Brain pericyte (primary cell): ENCODE measurements at regions not wholly inside any gene's neighbourhood (a gene's known extent, or its start where the extent isn't known, plus 50 kb on each side); places are given as distances from the start of the nearest gene placed in this dataset.
"Not testable (repeated sequence)": the region's sequence is repeated elsewhere in the genome, so short reads cannot be mapped to it uniquely, and the experiment has no call there.

ENCODE experiments used
- DNase-seq: peaks from one replicate; pipeline ENCODE4 v3.0.0-alpha.2; 2012; ENCODE audit warnings: low read depth, low spot score

GRCh38 chr5:68657055-68657961 is 436.5 kb upstream of the SLC30A5 start:
- DNase-seq = no peak

- no peak for DNase-seq
Observed at GRCh38 chr5:68658810-68659372, 434.9 kb upstream of the SLC30A5 start.

DNA sequence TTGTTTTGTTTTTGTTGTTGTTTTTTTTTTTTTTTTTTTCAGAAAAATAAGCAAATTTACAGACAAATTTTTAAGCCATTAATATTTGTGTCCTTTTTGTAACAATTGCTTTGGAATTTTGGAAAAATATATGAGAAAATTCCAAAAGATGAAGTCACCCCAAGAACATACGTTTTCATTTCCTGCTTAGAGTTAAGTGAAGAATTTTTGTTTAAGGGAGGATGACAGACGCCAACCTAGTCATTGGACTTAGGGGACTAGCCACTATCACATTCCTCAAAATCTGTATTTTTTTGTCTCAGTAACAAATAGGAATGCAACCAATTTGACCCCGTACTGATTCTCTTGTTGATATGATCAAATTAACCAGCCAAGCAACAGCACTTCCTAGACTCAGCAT is 433.9 kb upstream of the SLC30A5 start:
- DNase-seq = no peak

DNA sequence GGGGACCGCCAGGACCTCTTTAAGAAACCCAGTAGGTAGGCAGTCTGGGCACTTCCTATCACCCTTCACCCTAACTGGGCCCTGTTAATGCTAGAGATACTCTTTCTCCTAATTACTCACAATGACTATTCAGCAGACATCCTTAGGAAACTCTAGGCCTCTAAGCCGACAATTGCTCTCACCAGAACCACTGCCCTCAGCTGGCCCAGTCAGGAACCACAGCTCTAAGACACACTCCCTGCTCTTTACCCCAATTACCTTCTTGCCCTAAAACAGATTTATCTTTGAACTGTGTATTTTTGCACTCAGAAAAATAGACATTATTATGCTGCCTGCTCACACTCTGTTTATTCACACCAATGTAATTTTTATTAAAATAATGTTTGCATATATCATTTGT is 432.6 kb upstream of the SLC30A5 start:
- DNase-seq = no peak

DNA sequence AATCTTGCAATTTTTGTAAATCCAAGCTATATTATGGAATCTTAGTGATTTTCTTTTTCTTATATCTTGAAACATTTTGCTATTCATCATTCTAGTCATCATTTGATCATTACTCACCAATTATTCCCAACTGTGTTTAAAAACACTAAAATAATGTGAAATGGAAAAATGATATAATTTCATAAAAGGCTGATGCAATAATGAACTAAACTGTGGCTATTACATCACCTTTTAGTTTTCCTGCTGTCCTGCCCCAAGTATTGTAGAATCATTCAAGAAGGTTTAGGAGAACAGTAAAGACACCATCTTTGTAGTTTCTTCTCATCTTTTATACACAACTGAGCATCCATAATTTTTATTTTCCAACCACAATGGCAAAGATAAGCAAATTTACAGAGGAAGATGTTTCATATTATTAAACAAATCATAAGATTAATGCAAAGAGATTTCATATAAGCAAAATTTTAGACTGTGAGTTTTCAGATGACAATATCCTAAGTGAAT is 431.0 kb upstream of the SLC30A5 start:
- DNase-seq = no peak

DNA sequence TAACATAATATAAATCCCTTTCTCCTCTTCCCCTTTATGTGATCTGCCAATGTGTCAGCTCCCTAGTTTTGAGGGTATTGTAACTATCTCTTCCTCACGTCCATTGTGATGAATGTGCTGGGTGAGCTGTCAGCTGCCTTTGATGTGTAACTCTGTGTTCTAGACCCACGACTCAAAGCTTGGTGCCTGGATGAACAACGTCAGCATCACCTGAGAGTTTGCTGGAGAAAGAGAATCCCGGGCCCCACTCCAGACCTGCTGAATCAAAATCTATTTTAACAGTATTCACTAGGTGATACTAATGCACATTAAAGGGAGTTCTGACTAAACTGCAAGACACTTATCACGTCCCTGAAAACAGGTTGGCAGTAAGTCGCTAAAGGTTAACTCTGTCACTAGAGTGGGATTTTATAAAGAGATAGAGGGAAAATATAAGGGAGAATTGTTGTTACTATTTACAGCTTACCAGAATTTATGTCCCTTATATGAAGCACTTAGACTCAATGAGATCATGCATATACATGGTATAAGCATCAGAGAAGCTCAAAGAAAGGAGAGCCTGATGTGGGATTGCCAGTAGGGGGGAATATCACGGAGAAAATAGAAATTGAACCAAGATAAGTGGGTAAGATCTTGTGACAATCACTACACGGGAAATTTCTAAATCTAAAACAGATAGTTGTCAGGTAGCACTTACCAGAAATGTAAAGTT is 423.8 kb upstream of the SLC30A5 start:
- no peak for DNase-seq

DNA sequence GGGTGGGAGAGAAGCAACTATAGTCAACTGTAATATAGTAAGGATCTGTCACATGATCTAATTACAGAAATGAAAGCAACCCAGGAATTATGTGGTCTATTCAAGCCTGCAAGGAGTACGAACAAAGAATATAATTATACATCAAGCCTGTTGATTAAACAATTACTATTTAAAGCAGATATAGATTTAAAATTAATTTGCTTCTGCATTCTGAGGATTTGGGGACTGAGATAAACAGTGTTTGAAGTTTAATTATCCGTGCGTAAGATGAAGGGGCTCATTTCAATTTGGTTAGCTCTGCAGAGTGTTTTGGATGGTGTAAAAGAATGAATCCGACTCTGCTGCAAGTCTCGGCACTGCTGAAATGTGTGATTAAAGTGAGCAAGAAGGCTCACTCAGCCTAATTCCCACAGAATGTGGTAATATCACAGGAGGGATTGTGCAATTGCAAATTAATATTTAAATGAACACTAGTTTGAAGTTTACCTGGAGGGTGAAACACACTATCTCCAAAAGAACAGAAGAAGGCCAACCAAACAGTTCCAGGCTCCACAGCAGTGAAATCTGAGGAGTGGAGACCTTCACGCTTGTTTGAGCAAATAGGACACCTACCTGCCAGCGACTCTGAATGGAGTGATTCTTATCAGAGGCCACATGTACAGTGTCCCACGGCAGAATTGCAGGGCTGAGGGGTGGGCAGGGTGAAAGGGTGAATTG is 420.6 kb upstream of the SLC30A5 start:
- DNase-seq = no peak

- no peak for DNase-seq
Observed at GRCh38 chr5:68673823-68674180, 420.0 kb upstream of the SLC30A5 start.

- DNase-seq = no peak
Observed at GRCh38 chr5:68679041-68679440, 414.8 kb upstream of the SLC30A5 start.

DNA sequence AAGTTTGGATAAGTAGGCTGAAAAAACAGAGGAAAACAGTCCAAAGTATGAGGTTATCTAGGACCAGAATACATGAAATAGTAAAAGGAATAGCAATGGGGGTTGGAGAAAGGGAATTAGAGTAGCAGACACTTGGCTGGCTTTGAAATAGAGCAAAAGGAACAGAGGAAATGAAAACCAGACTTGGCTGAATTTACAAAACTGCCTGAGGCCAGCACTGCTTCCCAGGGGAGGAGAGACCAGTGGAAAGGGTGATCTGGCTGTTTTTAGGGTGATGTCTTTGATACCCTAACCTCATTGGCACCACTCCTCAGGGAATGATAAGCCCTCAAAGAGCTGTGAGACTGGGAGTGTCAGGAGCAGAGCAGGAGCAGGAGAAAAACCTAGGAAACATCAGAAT is 413.4 kb upstream of the SLC30A5 start:
- no peak for DNase-seq

DNA sequence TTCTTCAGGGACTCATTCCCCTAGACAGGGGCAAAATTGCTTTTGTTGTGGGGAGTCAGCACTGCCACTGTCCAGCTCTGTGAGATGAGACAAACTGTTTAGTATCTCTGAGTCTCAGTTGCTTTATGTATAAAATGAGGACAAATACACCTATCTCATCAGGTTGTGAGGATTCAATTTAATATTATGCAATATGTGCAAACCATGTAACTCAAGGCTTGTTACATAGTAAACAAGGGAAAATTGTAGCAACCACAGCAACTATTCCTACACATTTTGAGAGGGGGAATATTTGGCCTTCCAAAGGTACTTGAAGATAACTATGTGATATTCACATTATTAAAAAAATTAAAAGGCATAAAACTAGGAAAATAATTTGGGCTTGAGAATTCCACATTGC is 411.9 kb upstream of the SLC30A5 start:
- no peak for DNase-seq

GRCh38 chr5:68682400-68683160 is 411.2 kb upstream of the SLC30A5 start:
- no peak for DNase-seq

DNA sequence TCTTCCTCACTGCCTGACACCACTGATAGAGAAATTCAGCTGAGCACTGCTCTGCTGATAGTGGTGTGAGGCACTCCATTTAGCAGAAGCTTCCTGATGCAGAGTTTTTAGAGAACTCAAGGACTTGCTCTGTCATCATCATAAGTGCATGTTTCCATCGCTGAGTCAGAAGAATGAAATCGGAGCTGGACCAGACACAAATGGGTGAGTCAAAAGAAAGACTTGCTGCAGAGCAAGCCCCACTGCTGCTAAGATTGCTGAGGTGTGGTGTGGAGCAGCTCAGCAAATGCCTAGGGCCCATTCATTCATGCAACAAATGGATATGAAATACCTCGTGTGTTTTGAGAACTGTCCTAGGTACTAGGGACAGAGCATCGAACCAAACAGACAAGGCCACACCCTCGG is 410.2 kb upstream of the SLC30A5 start:
- DNase-seq = peak; percentile 13

DNA sequence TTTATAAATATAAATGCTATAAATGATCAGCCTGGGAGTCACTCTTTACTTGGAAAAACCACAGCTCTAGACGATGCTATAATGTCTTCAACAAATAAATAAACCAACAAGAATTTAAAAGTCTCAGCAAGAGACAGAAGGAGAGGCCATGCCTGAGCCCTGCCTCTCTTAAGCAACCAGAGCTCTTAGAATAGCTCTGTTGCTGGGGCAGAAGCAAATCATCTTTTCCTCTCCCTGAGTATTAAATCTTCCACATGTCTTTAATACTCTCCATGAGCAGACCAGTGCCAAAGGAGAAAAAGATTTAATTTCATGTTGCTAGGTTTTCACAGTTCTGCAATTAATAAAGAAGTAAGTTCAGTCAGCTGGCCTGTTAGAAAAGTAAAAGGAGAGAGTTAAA is 408.0 kb upstream of the SLC30A5 start:
- no peak for DNase-seq

GRCh38 chr5:68688547-68688946 is 405.3 kb upstream of the SLC30A5 start:
- no peak for DNase-seq

DNA sequence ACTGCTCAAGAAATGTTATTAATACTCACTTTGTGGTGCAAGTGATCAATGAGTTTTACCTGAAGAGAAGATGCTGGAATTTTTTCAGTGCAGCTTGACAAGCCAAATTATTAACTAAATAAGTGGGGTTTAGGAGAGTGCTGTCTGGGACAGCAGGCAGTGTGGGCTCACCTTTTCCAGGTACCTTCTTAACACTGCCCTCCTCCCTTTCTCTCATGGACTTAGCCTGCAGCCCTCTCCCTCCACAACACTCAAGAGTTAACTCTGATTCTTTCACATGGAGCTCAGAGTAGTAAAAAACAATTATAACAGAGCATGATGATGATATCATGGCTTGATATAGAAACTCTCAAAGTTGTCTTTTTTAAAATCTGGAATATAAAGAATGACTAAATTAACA is 404.8 kb upstream of the SLC30A5 start:
- DNase-seq = no peak

DNA sequence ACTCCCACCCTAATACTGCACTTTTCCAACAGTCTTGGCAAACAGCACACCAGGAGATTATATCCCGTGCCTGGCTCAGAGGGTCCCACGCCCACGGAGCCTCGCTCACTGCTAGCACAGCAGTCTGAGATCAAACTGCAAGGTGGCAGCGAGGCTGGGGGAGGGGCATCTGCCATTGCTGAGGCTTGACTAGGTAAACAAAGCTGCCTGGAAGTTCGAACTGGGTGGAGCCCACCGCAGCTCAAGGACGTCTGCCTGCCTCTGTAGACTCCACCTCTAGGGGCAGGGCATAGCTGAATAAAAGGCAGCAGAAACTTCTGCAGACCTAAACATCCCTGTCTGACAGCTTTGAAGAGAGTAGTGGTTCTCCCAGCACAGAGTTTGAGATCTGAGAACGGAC is 401.9 kb upstream of the SLC30A5 start:
- not testable (repeated sequence) for DNase-seq

- no peak for DNase-seq
Observed at GRCh38 chr5:68698025-68698940, 395.5 kb upstream of the SLC30A5 start.

DNA sequence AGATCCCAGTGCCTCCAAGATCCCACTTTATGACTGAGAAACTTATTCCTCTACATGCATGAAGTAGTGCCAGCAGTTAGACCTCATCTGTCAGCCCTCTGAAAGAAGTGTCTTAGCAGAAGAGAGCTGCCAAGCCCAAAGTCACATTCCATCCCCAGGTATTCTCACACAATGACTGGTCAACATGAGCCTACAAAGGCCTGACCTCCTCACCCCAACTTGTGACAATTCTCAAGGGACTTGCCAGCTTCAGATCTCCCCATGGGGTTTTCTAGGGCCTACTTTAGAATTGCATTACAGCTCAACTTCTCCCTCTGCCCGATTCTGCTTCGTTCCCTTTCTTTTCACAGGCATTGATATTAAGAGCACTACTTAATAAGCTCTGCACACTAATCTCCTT is 393.8 kb upstream of the SLC30A5 start:
- DNase-seq = no peak

GRCh38 chr5:68707575-68707974 is 386.2 kb upstream of the SLC30A5 start:
- no peak for DNase-seq
